Activated CD8-positive, alpha-beta memory T cell treated with anti-CD3 and anti-CD28 coated beads, Interleukin-2, amount 50 U/mL, for 48 hours (primary cell): ENCODE measurements at regions not wholly inside any gene's neighbourhood (a gene's known extent, or its start where the extent isn't known, plus 50 kb on each side); places are given as distances from the start of the nearest gene placed in this dataset.

Experiments
- DNase-seq: peaks from one replicate; pipeline ENCODE4 v3.0.0-alpha.2; 2020

- DNase-seq: no peak
Observed at GRCh38 chrX:39725928-39726619, 371.7 kb downstream of the BCOR start.

GRCh38 chrX:39726771-39727170 lies 371.0 kb downstream of the BCOR start:
- no peak for DNase-seq

GRCh38 chrX:39728025-39728424 lies 369.7 kb downstream of the BCOR start:
- no peak for DNase-seq

GRCh38 chrX:39728852-39729598 lies 368.7 kb downstream of the BCOR start:
- no peak for DNase-seq

- no peak for DNase-seq
Observed at GRCh38 chrX:39729981-39730661, 367.6 kb downstream of the BCOR start.

DNA sequence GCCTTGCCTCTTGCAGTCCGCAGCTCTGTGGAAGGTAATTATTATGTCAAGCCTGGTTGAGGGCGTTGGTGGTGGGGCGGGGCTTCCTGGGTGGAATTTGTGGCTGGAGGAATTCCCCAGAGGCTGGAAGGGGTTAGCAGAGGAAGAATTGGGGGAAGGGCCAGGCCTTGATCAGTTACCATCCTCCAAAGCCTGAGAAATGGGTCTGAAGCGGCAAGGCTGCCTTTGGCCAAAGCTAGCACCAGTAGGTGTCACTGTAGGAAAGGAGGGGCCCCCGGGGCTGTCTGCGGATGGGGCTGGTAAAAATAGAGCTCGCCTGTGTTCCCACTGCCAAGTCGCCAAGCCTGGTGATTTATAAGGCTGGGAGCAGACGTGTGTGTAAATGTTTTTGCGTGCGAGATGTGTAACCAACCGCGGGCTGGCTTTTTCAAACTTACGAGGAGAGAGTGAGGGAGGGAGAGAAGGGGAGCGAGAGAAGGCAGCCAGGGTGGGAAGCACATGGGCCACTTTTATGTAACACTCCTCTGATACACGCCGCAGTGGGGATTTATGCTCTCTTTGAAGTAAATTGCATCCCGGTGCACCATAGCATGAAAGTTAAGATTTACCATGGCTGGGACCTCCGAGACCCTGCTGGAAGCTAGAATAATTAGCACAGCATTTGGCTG lies 367.0 kb downstream of the BCOR start:
- peak; percentile 68 for DNase-seq

DNA sequence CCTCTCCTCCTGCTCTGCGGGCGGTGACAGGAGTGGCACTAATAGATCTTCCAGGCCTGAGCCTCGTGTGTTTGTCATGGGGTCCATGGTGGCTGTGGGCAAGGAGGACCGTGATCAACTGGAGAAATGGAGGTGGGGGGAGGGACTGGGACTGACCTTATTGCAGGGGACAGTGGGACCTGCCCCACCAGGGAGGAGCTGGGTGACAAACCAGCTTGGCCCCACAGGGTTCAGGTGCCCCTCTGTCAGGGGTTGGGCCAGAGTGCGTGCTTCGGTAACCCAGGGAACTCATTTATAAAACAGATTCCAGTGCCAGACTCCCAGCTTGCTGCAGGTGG lies 366.5 kb downstream of the BCOR start:
- no peak for DNase-seq

DNA sequence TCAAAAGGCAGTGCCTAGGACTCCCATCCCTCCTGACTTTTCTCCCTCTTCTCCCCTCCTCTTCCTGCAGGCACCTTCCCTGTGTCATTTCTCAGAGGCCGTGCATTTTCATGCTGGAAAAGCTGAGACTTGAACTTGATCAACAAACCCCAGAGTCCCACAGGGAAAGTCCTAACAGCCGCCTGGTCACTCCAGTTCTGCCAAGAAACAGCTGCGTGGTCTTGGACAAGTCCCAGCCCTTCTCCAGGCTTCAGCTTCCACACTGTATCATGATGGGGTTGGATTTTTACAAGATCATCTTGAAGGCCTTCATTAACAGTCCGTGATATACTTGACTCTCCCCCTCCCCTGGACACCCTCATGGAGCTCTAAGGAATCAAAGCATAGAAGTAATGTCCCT lies 366.0 kb downstream of the BCOR start:
- DNase-seq: no peak

DNA sequence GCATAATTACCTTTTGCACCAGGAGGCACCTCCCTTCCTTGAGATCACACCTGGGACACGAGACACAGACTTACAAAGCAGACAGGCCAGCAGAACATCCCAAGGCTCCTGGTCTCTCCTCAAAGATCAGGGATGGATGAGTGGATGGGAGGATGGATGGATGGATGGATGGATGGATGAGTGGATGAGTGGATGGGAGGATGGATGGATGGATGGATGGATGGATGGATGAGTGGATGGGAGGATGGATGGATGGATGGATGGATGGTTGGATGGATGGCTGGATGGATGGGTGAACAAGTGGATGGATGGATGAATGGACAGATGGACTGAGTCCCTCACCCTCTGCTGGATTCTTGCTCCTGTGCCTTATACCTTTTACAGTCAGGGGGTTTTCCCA lies 364.0 kb downstream of the BCOR start:
- no peak for DNase-seq

DNA sequence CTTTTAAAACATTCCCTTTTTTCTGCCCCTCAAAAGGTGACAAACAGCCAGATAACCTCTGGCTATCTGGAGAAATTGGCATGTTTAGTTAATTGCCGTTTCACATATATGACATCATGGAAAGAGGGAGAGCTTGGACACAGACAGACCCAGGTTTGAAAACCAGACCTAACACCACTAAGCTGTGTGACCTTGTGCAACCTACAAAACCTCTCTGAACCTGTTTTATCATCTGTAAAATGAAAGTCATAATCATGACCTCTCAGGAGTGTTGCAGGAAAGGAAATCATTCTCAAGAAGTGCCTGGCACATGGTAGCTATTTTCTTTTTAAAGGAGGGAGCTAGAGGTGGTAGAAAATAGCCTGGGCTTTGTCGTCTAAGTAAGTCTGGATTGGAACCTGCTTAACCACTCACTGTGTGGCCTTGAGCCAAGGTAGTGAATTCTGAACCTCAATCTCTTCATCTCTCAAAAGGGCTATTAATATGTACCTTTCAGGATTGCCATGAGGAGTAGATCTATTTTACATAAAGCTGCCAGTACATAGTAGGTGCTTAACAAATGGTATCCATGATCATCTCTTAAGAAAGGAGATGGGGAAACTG lies 363.5 kb downstream of the BCOR start:
- DNase-seq: no peak

DNA sequence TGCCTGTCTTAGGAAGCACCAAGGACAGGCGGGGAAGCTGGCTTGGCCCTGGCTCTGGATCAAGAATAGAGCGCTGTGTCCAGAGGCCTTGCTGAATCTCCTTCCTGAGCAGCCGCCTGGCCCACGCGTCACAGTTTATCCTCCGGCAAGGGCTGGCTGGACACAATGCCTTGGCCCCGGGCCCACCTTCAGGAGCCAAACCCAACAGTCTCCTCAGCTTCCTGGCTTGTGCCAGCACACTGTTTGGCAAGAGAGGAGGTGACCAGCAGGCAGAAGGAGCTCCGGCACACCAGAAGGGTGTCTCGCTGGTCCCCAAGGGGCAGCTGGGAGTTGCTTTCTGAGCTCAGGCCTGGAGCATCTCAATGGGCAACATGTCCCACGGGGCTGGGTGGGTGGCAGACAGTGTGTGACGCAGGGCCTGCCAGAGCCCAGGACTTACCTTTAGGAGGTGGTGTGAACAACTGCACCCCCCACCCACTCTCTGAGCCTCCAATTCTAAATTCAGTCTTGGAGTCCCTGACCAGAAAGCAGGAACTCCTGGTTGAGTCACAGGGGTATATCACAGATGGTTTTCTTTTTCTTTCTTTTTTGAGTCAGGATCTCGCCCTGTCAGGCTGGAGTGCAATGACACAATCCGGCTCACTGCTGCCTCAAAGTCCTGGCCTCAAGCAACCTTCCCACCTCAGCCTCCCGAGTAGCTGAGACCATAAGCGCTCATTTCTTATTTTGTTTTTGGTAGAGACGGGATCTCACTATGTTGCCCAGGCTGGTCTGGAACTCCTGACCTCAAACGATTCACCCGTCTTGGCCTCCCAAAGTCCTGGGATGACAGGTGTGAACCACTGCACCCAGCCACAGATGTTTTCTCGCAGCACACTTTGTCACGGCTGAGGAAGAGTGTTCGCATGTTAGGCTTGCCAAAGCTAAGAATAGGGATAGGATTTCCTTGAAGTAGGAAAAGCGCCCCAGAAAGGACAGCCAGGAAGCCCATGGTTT lies 361.2 kb downstream of the BCOR start:
- no peak for DNase-seq

- DNase-seq: no peak
Observed at GRCh38 chrX:39739585-39739984, 358.2 kb downstream of the BCOR start.

DNA sequence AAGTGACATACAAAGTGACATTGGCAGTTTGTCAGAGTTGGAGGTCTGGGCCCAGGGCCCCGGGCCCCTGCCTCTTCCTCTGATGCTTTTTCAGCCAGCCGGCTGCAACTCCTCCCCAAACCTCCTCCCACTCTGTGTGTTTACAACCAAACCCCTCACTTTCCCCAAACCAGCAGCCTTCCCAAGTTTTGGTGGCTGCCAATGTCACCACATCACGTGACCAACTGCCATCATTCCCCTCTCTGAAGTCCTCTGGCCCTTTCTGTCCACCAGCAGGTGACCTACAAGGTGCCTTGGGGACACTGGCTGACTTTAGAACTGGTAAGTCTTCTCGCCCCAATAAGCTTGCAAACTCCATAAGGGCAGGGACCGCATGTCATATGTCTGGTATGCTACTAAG lies 357.7 kb downstream of the BCOR start:
- no peak for DNase-seq

GRCh38 chrX:39741904-39742303 lies 355.9 kb downstream of the BCOR start:
- no peak for DNase-seq

GRCh38 chrX:39745818-39746217 lies 351.9 kb downstream of the BCOR start:
- no peak for DNase-seq

DNA sequence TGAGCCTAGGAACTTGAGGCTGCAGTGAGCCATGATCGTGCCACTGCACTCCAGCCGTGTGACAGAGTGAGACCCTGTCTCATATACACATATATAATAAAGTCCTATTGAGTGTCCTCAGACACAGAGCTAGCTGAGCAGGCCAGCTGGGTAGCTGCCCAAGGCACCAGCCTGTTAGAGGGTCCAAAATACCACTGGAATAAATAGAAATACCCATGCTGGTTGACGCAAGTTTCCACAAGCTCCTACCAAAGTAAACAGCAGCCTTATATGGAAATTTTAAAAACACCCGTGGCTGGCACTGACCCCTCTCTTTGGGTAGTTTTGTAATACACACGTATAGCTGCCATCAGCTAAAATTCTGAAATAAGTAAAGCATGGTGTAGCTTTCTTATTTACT lies 348.6 kb downstream of the BCOR start:
- DNase-seq: no peak

DNA sequence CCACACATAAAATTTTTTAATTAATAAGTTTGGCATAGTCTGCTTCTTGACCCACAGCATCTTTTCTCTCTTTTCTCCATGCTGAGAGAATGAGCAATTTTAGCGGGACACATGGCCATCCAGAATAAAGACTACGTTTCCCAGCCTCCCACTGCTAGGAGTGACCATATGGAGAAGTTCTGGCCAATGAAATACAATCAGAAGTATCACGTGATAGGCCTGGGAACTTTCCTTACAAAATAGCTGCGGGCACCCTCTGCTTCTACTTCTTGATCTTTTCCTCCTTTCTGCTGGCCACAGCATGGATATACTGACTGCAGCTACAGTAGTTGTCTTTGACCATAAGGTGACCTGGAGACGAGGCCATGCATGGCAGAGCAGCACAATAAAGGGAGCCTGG lies 348.0 kb downstream of the BCOR start:
- no peak for DNase-seq

DNA sequence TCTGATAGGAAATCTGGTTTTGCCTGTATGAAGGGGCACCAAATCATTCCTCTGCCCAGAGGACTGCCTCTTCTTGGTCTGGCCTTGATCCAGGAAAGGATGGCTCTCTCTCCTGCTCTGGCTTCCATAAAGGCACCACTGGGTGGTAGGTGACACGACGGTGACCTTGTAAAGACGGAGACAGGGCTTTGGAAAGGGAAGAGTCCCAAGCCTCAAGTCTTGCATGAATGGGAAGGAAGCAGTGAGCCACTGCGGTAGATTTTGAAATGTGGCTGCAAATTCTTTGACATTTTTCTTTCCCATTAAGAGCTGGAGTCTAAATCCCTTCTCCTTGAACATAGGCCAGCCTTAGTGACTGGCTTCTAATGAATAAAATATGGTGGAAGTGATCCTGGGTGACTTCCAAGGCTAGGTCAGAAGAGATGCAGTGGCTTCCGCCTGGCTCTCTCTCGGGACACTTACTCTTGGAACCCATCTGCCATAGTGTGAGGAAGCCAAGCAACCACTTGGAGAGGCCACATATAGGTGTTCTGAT lies 347.4 kb downstream of the BCOR start:
- DNase-seq: no peak

DNA sequence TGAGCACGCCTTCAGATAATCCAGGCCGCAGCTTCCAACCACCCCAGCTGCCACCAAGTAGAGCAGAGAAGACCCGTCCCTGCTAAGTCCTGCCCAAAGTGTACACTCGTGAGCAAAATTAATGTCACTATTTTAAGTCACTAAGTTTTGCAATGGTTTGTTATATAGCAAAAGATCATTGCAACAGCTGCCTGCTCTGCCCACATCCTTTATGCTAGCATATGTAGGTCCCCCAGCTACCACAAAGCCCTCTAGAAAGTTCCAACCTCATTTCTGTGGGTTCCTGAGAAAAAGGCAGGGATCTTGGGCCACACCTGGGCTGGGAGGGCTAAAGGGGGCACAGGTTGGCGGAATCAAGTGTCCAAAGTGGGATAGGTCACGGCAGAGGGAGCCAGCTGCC lies 346.9 kb downstream of the BCOR start:
- DNase-seq: no peak

DNA sequence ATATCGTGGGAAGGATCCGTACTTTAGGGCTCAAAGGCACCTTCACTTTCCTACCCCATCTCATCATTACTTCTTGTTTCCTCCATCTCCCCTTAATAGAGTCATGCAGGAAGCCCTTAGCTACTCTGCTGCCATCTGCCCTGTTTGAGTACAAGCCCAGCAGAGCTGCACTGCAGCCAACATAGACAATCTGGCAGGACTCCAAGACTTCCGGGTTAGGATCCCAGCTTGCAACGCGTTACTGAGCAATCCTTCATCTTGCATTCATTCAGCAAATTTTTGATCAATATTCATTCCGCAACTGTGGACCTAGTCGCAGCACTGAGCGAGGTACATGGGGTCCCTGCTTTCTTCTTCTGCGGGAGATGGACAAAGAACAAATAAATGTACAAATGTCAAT lies 344.9 kb downstream of the BCOR start:
- no peak for DNase-seq

- DNase-seq: no peak
Observed at GRCh38 chrX:39753293-39753996, 344.3 kb downstream of the BCOR start.
